NCI-H1105 (cell line): ENCODE measurements at regions not wholly inside any gene's neighbourhood (a gene's known extent, or its start where the extent isn't known, plus 50 kb on each side); places are given as distances from the start of the nearest gene placed in this dataset.

ENCODE experiments used
- DNase-seq: peaks from one replicate; lab custom pipeline; 2025; lab: John Stamatoyannopoulos, UW

DNA sequence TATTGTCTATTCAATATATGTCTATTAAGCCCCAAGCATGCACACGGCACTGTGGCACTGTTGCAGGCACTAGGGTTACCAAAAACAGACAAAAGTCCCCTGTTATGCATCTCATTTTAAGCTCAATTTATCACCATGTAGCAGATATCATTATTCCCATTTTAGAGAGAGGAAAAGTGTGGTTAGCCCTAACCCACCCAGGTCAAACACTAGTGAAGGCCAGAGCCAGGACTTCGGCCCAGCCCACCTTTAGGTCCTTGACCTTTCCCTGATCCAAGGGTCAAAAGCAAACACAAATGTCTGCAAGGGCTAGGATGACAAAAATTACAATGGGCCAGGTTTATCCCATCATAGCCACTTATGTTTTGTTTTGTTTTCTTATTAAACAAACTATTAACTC, 130.3 kb upstream of the NUDT7 start:
- no peak for DNase-seq

DNA sequence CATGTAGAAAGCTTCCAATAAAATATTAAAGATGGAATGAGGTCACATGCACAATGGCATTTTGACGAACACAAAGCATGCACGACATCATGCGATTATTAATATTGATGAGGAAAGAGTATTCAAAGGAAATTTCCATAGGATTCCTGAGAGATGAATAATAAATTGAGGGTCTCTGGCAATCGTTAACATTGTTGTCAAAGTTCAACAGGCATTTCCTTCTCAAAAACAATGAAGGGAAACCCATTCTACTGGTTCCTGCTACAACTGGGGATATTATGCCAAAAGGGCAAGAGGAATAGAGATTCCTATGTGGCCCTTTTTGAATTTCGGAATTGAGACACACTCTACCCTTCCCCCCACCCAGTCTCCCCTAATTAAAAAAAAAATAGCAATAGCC, 128.3 kb upstream of the NUDT7 start:
- DNase-seq: no peak

DNA sequence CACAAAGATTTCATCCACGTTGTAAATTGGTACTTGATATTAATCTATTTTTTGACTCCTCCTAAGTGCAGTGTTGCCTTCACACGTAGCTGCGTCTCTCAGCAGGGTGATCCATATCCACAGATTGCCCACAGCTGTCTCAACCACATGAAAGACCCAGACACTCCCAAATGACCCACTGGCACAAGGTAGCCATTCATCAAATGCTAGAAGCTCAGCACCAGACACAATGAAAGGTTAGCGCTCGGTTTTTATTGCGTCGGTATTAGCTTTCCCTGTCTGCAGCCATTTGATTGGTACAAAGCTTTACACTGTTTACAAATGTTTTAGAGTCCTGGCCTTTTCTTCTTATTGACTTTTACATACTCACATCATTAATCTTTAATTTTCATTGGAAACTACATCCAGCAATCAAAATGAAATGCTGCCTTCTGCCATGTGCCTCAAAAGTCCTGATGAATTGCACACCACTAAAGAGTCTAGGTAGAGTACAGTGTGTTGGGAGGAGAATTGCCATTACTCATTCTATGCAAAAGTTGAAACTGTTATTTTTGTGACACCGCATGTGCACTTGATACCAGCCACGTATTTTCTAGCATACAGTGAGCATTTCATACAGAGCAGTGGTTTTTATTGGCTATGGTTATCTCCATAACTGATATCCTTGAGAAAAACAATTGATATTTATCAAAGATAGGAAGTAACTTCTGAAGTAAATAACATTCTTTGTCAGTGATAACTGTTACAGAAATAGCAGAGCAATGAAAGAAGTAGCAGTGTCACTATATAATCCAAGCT, 127.3 kb upstream of the NUDT7 start:
- DNase-seq: no peak

DNA sequence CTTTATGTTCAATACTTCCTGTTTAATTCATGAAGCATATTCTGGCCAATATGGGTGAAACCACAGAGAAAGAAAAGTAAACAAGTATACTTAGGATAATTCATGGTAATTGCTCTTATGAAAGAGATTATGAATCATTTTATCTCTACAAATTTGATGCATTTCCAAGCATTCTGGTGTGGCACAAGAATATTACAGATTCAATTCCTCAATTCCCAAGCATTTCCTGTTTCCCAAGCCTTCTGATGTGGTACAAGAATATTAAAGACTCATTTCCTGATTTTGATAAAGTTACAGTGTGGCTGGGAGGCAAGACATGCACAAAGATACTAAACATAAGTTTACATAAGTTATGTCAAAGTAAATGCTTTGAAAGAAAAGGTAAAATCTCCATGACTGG, 126.1 kb upstream of the NUDT7 start:
- no peak for DNase-seq

DNA sequence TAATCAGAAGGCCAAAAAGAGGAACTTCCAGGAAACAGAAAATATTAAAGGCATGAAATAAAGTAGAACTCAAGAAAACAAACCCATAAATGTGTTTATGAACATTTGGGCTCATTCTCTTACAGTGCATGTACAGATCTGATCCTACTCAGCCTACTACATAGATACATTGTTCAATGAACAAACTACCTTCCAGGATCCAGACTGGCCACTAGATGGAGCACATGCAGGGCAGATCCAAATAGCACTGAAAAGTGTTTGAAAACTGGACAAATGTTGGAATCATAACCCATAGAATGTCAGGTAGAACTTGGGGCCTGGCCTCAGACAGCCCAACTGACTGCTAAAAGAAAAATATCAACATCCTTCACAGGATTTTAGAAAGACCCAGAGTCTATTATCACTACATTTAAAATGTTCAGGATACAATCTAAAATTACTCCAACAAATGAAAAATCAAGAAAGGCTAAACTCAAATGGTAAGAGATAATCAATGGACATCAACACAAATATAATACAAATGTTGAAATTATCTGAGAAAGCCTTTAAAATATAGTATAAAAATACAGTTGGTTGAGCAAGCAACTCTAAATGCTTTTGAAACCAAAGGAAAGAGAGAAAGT, 122.4 kb upstream of the NUDT7 start:
- DNase-seq: peak; percentile 19

DNA sequence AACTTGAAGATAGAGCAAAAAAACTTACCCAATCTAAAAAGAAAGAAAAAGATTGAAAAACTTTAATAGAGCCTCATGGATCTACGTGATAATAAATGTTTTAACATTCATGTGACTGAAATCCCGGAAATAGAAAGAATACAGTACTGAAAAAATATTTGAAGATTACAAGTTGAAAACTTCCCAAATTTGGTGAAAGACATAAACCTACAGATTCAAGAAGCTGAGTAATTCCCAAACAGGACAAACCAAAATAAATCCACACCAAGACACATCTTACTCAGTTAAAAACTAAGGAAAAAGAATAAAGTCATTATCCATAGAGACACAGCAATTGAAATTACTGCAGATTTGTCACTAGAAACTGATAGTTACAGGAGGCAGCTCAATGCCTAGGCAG, 121.8 kb upstream of the NUDT7 start:
- no peak for DNase-seq

DNA sequence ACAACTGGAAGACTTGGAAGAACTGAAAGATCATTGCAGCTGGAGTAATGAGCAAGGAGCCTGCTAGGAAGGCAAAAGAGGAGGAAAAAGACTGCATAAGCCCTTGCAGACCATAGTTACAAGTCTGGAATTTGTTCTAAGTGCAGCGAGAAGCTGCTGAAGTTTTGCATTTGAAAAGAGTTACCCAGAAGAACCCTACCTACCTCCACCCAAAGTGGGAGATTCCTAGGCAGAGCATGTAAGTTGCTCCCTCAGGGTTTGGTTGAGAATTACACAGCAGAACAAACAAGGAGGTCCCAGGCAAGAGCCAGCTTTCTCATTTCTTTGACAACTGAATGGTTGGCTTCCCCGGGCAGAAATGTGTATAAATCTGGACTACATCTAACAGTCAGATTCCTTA, 118.7 kb upstream of the NUDT7 start:
- DNase-seq: no peak

DNA sequence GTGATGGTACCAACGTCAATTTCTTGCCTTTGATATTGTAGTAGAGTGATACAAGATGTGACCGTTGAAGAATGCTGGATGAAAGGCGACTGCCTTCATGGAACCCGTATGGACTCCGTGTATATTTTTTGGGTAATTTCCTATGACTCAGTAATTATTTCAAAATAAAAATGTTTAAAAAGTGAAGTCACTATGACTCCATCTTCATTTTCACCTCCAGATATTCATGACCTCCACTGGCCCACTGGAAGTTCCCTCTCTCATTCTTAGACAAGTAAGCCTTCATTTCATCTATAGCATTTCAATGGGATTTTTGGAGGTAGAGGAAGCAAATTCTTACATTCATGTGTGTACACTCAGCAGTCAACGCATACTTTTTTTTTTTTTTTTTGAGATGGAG, 111.8 kb upstream of the NUDT7 start:
- DNase-seq: no peak

DNA sequence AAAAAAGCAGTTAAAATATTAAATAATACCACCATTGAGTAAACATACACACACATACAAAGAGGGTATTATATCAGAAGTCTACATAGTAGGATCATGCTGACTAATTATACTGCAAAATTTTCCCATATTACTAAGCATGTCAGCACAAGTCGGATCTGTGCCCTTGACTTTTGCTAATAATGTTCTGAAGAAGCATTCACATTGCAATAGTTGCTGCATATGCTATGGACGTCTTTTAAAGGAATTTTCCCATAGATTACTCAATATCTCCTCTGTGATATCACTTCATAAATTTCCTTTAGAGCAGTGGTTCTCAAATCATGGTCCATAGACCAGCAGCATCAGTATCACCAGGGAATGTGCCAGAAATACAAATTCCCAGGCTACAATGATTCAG, 110.9 kb upstream of the NUDT7 start:
- no peak for DNase-seq

DNA sequence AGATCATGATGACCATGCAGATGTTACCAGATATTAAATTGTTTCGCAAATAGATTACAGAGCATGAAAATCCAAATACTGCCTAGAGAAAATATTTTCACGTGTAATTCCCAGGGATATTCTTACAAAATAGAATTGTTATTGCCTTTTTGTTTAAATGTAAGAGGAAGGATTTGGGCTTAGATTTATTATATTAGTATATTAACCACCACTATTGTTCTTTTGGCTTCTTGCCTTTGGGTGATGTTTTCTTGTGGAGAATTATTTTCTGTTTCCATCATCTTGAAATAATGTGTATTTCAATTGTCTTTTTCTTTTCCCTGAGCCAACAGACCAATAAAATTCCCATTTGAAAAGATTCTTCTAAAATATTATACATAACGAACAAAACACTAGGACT, 109.7 kb upstream of the NUDT7 start:
- DNase-seq: no peak

DNA sequence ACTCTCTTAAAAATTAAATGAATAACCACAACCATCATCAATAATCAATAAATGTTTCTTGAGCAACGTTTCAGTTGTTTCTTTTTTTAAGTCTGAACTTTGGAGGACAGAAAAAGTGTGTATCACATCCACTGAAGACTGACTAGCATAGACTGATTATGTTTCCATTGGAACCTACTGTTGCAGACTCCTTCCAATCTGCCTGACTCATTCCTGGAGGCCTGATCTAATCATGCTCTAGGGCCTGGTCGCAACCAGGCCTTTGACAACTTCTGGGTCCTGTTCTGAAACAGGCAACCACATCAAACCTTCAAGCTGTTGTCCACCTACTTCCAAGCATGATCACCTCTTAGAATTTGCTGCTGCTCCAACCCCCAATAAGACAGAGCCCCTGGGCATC, 109.2 kb upstream of the NUDT7 start:
- DNase-seq: no peak

DNA sequence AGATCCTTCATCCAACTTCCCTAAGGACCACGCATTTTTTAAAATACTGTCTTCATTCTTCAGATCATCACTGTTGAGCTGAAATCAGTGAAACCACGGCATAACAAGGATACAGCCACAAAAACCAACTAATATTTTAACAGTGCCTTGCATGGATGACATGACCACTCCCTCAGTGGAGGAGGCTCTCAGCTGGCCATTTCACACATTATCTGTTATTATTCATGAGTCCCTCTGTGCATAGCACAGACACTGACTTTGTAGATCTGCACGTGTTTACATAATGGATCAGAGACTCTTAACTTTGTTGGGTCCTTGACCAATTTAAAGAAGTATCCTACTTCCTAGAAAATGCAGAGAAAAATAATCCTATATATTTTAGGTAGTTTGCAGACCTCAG, 104.8 kb upstream of the NUDT7 start:
- DNase-seq: no peak

DNA sequence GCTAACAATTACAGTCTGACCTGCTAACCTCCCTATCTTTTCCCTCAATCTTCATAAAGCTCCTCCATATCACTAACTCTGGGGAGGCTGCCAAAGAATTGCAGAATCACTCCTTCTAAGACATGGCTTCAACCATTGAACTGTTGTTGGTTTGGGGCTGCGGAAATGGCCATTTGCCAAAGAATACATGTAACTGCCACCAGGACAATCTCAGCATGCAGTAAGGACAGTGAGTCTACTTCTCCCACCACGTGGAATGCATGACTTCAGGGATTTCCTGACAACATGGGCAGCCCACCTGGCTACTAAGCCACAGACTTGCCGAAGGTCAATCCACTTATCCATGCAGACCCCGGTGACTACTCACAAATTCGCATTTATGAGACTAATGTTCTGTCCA, 104.3 kb upstream of the NUDT7 start:
- no peak for DNase-seq

DNA sequence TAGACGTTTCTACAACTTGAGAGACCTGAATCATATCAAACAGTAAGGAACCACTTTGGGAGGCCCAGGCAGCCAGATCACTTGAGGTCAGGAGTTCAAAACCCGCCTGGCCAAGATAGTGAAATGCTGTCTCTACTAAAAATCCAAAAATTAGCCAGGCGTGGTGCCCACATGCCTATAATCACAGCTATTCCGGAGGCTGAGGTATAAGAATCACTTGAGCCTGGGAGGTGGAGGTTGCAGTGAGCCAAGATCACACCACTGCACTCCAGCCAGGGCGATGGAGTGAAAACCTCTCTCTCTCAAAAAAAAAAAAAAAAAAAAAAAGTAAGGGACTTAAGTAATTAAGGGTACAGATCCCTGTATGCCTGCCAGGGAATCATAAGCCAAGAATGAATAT, 103.4 kb upstream of the NUDT7 start:
- DNase-seq: no peak

DNA sequence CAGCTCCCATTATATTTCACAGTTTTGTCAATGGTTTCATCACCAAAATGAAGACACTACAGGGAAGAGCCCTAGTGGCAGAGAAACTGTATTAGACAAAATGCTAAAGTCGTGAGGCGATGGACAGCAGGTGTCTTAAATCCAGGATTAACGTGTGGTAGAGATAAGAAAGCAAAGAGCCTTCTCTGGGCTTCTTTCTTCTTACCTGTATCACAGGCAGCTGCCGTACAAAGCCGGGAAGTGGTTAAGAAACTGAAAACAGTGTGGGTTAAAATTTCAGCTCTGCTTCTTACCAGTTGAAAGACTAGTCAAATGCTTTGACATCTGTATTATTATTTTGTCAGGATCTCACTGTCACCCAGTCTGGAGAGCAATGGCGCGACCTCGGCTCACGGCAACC, 98.2 kb upstream of the NUDT7 start:
- DNase-seq: no peak

DNA sequence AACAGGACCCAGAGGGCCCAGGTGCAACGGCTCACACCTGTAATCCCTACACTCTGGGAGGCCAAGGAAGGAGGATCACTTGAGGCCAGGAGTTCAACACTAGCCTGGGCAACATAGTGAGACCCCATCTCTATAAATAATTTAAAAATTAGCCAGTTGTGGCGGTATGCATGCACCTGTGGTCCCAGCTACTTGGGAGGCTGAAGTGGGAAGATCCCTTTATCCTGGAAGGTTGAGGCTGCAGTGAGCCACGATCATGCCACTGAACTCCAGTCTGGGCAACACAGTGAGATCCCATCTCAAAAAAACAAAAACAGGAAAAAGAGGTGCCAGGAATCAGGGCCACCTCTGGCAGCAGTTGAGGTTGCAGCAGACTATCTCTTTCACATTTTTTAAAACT, 85.7 kb upstream of the NUDT7 start:
- no peak for DNase-seq

DNA sequence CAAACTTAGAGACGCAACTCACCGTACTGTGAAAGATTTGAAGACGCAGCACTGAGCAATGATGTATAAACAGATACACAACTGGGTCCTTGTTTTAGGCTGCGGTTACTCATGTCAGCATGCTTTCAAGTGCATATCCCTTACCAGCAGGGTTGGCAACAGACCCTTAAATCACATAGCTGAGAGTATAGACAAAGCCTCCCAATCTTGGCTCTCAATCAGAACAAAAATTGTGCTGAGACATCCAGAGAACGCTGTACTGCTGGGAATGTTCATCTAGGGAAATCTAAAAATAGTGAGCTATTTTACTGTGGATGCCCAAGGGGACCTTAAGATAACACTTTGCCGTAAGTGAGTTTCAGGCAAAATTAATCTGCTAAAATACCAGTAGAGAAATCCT, 84.4 kb upstream of the NUDT7 start:
- no peak for DNase-seq

DNA sequence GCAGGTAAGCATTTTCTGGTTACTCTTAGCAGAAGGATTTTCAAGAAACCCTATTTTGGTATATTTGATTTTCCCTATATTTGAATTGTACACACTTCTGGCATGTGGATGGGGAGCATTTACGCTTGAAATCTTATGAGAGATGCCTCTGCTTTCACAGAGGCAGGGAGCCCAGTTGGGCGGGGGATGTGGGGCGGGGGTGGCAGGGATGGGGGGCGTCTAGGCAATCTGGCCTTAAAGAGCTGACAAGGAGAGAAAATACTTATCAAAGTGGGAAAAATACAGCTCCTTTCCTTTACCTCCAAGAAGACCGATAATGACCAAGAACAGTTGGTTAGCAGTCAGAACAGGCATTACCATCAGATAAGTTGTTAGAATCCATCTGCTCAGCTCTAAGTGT, 79.1 kb upstream of the NUDT7 start:
- DNase-seq: no peak

DNA sequence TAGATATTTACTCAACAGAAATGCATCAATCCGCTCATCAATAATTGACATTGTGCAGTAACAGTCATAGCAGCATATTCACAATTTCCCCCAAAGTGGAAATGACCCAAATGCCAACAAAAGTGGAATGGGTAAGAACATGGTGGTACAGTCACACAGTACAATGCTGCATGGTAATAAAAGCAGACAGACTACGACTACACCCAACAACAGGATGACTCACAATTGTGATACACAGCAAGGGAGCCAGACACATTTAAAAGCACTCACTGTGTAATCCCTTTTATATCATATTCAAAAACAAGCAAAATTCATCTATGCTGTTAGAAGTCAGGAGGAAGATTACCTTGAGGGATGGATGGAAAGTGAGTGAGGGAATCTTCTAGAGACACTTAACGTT, 76.5 kb upstream of the NUDT7 start:
- DNase-seq: no peak

DNA sequence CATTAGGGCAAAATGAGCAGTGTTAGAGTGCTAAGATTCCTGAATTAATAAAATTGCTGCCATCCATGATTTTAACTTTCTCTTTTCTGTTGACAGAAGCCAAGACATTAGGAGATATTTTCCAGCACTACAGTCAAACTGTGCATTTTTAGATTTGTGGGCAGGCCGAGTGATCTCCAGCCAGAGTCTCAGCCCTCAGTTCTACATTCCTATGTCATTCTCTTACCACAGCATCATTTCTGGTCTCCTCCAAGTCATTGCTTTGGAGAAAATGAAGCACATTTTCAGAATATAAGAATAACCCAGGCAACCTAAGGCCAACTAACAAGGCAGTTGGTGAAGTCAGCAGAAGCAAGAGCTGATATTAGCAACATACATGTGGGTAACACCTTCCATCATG, 74.6 kb upstream of the NUDT7 start:
- no peak for DNase-seq

DNA sequence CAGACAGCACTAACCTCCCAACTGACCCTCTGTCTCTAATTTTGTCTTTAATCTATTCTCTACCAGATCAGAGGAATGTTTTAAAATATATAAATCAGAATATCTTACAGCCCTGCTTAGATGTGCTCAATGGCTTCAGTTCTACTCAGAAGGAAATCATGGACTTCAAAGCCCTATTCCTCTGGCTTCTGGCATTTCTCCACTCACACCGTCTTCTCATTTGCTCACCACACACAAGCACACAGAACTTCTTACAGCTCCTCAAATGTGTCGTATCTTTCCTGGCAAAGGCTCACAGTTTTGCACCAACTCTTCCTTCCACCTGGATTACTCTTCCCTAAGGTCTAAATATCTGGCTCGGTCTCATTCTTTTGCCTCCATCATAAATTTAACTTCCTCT, 71.6 kb upstream of the NUDT7 start:
- DNase-seq: no peak

DNA sequence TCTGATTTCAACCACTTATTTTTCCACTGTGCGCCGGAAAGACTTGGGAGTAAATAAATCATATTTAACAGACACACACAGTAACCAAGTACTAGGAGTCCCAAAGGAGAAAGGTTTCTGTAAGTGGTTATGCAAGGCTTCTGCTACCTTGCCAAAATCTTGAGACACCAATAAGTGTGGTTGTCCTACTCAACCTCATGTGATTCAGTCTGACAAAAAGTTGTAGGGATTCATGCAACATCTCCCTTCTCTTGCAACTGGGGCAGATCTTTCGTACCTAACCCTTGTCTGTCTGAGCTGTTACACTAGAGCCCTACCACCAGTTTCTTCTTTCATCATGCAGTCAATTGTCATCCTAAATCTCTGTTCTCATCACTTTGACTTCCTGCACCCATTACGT, 69.9 kb upstream of the NUDT7 start:
- DNase-seq: no peak

DNA sequence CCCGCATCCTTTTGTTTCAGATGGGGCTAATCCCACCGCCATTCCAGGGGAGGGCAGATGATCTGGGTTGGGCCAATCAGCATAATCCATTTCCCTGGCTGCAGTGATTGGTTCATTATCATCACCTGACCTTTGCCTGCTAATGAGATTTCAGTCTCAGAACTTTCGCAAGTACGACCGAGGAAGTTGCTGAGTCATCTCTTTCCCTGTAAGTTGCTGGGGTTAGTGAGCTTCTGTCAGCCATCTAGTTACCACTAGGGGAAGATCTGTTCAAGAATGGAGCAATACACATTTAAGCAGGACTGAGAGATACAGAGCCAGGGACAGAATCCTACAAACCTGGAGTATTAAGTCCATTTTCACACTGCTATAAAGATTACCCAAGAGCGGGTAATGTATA, 65.3 kb upstream of the NUDT7 start:
- DNase-seq: no peak

DNA sequence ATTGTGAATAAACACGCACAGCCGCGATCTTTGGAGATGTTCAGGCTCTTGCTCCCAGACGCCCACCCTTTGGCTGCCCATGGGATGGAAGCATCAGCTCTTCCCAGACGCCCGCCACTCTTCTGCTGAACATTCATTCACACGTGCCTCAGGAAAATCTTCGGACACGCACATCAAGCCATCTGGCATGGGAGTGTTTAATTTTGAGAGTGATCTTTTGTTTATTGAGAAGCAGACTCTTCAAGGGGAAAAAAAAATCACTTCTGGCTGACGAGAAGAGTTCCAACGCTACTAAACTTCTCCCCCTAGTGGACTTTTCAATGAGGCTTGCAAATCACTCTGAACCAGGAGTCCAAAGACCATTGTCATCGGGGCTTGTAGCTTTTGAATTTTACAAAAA, 62.0 kb upstream of the NUDT7 start:
- peak; percentile 25 for DNase-seq
